HCT116 (cell line): ENCODE measurements at regions not wholly inside any gene's neighbourhood (a gene's known extent, or its start where the extent isn't known, plus 50 kb on each side); places are given as distances from the start of the nearest gene placed in this dataset.

Experiments
- ATAC-seq: fragments of 200-7000 bp; cut with Tn5 transposase; 2 replicates; pipeline ENCODE4 v1.9.1; 2020; ENCODE audit warnings: mild to moderate bottlenecking, moderate library complexity
- BruUV-seq: library from RNA; stranded (reverse); fragments of 400-500 nt; replicated peaks from 2 replicates; lab custom pipeline; 2021; lab: Mats Ljungman, UMichigan
- CTCF ChIA-PET: fragments of 300-600 bp; sonication (Branson Sonifier 250); formaldehyde crosslinking; loops from one replicate; lab custom pipeline; 2021; ENCODE audit warnings: antibody characterized with exemption; lab: Charles Lee
- POLR2A ChIA-PET: fragments of 300-600, 350-600 bp; sonication (Branson Sonifier 250); formaldehyde crosslinking; loops from one replicate; lab custom pipeline; 2021; ENCODE audit warnings: antibody characterized with exemption; lab: Charles Lee
- RAD21 ChIA-PET, 2 experiments: fragments of 300-600 bp; sonication (Branson Sonifier 250); formaldehyde crosslinking; loops; one replicate each; lab custom pipeline; 2023; ENCODE audit warnings: low total read pairs in 2 of 2; ENCODE audit not compliant: uncharacterized antibody in 2 of 2, unreplicated experiment in 2 of 2, low non-redundant PET in 1 of 2; lab: Charles Lee
- DNase-seq: peaks from one replicate; pipeline ENCODE4 v3.0.0-alpha.2; 2010; ENCODE audit warnings: low read depth, low spot score
- H2AFZ ChIP-seq: fragments of 200-600 bp; shearing (Covaris generic), sonication (generic); 2 replicates; pipeline ENCODE4 v1.6.1; 2017; ENCODE audit warnings: low read depth, mixed run types, mixed read lengths, antibody characterized with exemption, low read length; ENCODE audit not compliant: poor library complexity, severe bottlenecking
- H3K27ac ChIP-seq: 2 replicates; pipeline ENCODE4 v1.5.1; 2012; ENCODE audit warnings: low read depth, low read length
- H3K27me3 ChIP-seq: fragments of 200-600 bp; sonication (generic); 2 replicates; pipeline ENCODE4 v1.6.1; 2016; ENCODE audit warnings: mixed run types, low read length, mixed read lengths; ENCODE audit not compliant: insufficient read depth
- H3K36me3 ChIP-seq, 2 experiments: fragments of 200-500 bp in 1 of 2; fragments of 200-600 bp in 1 of 2; sonication (Bioruptor generic) in 1 of 2; sonication (generic) in 1 of 2; 2 replicates each; pipeline versions ENCODE4 v1.5.1 to v1.6.1; 2014 to 2016; ENCODE audit warnings: low read length in 2 of 2, inconsistent platforms in 1 of 2, mixed read lengths in 1 of 2, mixed run types in 1 of 2; ENCODE audit not compliant: insufficient read depth in 2 of 2, control insufficient read depth in 1 of 2
- H3K4me1 ChIP-seq, 2 experiments: fragments of 200-600 bp in 1 of 2; sonication (generic) in 1 of 2; 2 replicates each; pipeline versions ENCODE4 v1.5.1 to v1.6.1; 2012 to 2017; ENCODE audit warnings: low read length in 2 of 2, inconsistent platforms in 1 of 2, mild to moderate bottlenecking in 1 of 2, mixed read lengths in 1 of 2, mixed run types in 1 of 2, moderate library complexity in 1 of 2; ENCODE audit not compliant: insufficient read depth in 2 of 2, control insufficient read depth in 1 of 2
- H3K4me2 ChIP-seq: fragments of 200-600 bp; sonication (generic); 2 replicates; pipeline ENCODE4 v1.6.1; 2017; ENCODE audit warnings: mixed run types, low read length, mixed read lengths
- H3K4me3 ChIP-seq, 2 experiments: fragments of 200-600 bp in 1 of 2; sonication (generic) in 1 of 2; replicated peaks in 1 of 2; 2 replicates each; pipeline ENCODE4 v1.5.1; 2011 to 2016; ENCODE audit warnings: low read length in 2 of 2, control low read depth in 1 of 2, low read depth in 1 of 2, mild to moderate bottlenecking in 1 of 2, mixed read lengths in 1 of 2, mixed run types in 1 of 2
- H3K79me2 ChIP-seq: fragments of 200-600 bp; sonication (generic); 2 replicates; pipeline ENCODE4 v1.6.1; 2017; ENCODE audit warnings: mild to moderate bottlenecking, mixed run types, low read length, moderate library complexity, mixed read lengths; ENCODE audit not compliant: insufficient read depth
- H3K9ac ChIP-seq: fragments of 200-600 bp; sonication (generic); 2 replicates; pipeline ENCODE4 v1.6.1; 2016; ENCODE audit warnings: low read length, mixed read lengths
- H3K9me2 ChIP-seq: fragments of 200-600 bp; sonication (generic), shearing (Covaris generic); 2 replicates; pipeline ENCODE4 v1.6.1; 2017; ENCODE audit warnings: mixed run types, mild to moderate bottlenecking, moderate library complexity; ENCODE audit not compliant: insufficient read depth
- H3K9me3 ChIP-seq, 2 experiments: fragments of 200-500 bp in 1 of 2; fragments of 200-600 bp in 1 of 2; sonication (Bioruptor generic) in 1 of 2; sonication (generic) in 1 of 2; 2 replicates each; pipeline ENCODE4 v1.6.1; 2014 to 2017; ENCODE audit warnings: low read length in 2 of 2, mixed read lengths in 2 of 2, inconsistent platforms in 1 of 2, low read depth in 1 of 2, mild to moderate bottlenecking in 1 of 2, mixed run types in 1 of 2, moderate library complexity in 1 of 2; ENCODE audit not compliant: control insufficient read depth in 1 of 2, insufficient read depth in 1 of 2
- H4K20me1 ChIP-seq: fragments of 200-600 bp; sonication (generic), shearing (Covaris generic); 2 replicates; pipeline ENCODE4 v1.6.1; 2017; ENCODE audit warnings: mixed run types, mild to moderate bottlenecking, moderate library complexity; ENCODE audit not compliant: insufficient read depth
- ATF3 ChIP-seq: IDR thresholded peaks from 2 replicates; pipeline ENCODE4 v1.6.1; 2012
- CEBPB ChIP-seq: IDR thresholded peaks from 2 replicates; pipeline ENCODE4 v1.6.1; 2012; ENCODE audit warnings: low read depth
- CTCF ChIP-seq, 3 experiments: fragments of 200-600 bp in 1 of 3; sonication (generic) in 1 of 3; IDR thresholded peaks in 2 of 3; conservative IDR thresholded peaks in 1 of 3; 2 replicates each; pipeline ENCODE4 v1.5.1; 2012 to 2017; ENCODE audit warnings: low read depth in 2 of 3, low read length in 2 of 3, antibody characterized with exemption in 1 of 3, borderline replicate concordance in 1 of 3, control low read depth in 1 of 3, mild to moderate bottlenecking in 1 of 3, mixed read lengths in 1 of 3, mixed run types in 1 of 3, moderate library complexity in 1 of 3; ENCODE audit not compliant: insufficient read depth in 1 of 3
- EGR1 ChIP-seq: IDR thresholded peaks from 2 replicates; pipeline ENCODE4 v1.6.1; 2012; ENCODE audit warnings: low read depth
- EZH2phosphoT487 ChIP-seq: fragments of 200-600 bp; IDR thresholded peaks from 2 replicates; pipeline ENCODE4 v1.6.1; 2018; ENCODE audit warnings: antibody characterized with exemption, borderline replicate concordance
- FOSL1 ChIP-seq: IDR thresholded peaks from 2 replicates; pipeline ENCODE4 v1.6.1; 2012; ENCODE audit warnings: low read depth
- MAX ChIP-seq: IDR thresholded peaks from 2 replicates; pipeline ENCODE4 v1.6.1; 2012
- POLR2A ChIP-seq: IDR thresholded peaks from 2 replicates; pipeline ENCODE4 v1.7.0; 2011; ENCODE audit warnings: borderline replicate concordance; ENCODE audit not compliant: insufficient read depth, insufficient read length; ENCODE audit errors: extremely low read depth
- RAD21 ChIP-seq: IDR thresholded peaks from 2 replicates; pipeline ENCODE4 v1.6.1; 2012; ENCODE audit warnings: low read depth, mild to moderate bottlenecking
- SP1 ChIP-seq: IDR thresholded peaks from 2 replicates; pipeline ENCODE4 v1.6.1; 2012; ENCODE audit warnings: low read depth
- TCF7L2 ChIP-seq: IDR thresholded peaks from 2 replicates; pipeline ENCODE4 v1.7.0; 2011; ENCODE audit warnings: borderline replicate concordance, inconsistent platforms; ENCODE audit not compliant: insufficient read depth, insufficient read length; ENCODE audit errors: extremely low read depth
- YY1 ChIP-seq: IDR thresholded peaks from 2 replicates; pipeline ENCODE4 v1.6.1; 2011; ENCODE audit warnings: low read length, low read depth, moderate library complexity, mild to moderate bottlenecking; ENCODE audit not compliant: insufficient replicate concordance; ENCODE audit errors: extremely low read depth
- ZBTB33 ChIP-seq: IDR thresholded peaks from 2 replicates; pipeline ENCODE4 v1.6.1; 2011; ENCODE audit warnings: mild to moderate bottlenecking, low read length, moderate library complexity; ENCODE audit not compliant: insufficient replicate concordance; ENCODE audit errors: extremely low read depth
- ZFX ChIP-seq: fragments of 450-650 bp; IDR thresholded peaks from 2 replicates; pipeline ENCODE4 v1.6.1; 2017
- ZNF274 ChIP-seq: fragments of 200-500 bp; sonication (Bioruptor generic); IDR thresholded peaks from 2 replicates; pipeline ENCODE4 v1.6.1; 2014; ENCODE audit warnings: mild to moderate bottlenecking, low read depth, low read length, inconsistent platforms
- intact Hi-C: fragments of 100-400 bp; cut with micrococcal nuclease; formaldehyde crosslinking; loops from 2 replicates; pipeline ENCODE4 v1.10.0; 2022

- ChIA-PET CTCF (no interaction called here), RAD21 (no interaction called here), POLR2A (no interaction called here)
- Histone ChIP-seq H3K4me3 (no peak overlapping the region), H3K4me2 (no peak overlapping the region), H3K79me2 (no peaks in the 10 kb centered on the region), H3K27ac (no peak overlapping the region), H3K9me3 (no peaks in the 10 kb centered on the region), H3K9me2 (no peaks in the 10 kb centered on the region), H2AFZ (no peak overlapping the region), H3K36me3 (no peaks in the 10 kb centered on the region), H3K9ac (no peak overlapping the region), H3K27me3 (no peaks in the 10 kb centered on the region), H4K20me1 (no peaks in the 10 kb centered on the region), H3K4me1 (peaks cover 0 to 6% of the 10 kb centered on the region in 2 experiments; a peak in 1 of 4 replicates)
- ATAC-seq (no peak), DNase-seq (no peak)
- intact Hi-C loops, result no loop called here
- no TSS peak for BruUV-seq
- no peak for TF ChIP-seq ZFX
- no peak for TF ChIP-seq CEBPB
These were observed 154.6 kb downstream of the MTX2 start for GRCh38 chr2:176423819-176424218.

- Histone ChIP-seq H3K9ac (no peak overlapping the region), H3K27me3 (no peaks in the 10 kb centered on the region), H4K20me1 (no peaks in the 10 kb centered on the region), H3K9me2 (no peaks in the 10 kb centered on the region), H3K4me2 (no peak overlapping the region), H3K4me3 (no peak overlapping the region), H3K27ac (no peak overlapping the region), H3K79me2 (no peaks in the 10 kb centered on the region), H3K36me3 (no peaks in the 10 kb centered on the region), H3K4me1 (peaks cover 0 to 1% of the 10 kb centered on the region in 2 experiments; a peak in 1 of 4 replicates), H2AFZ (no peak overlapping the region), H3K9me3 (no peaks in the 10 kb centered on the region)
- no peak for TF ChIP-seq TCF7L2
- no peak for TF ChIP-seq EGR1
- TF ChIP-seq EZH2phosphoT487, result no peak
- TF ChIP-seq POLR2A, result no peak
- no peak for TF ChIP-seq CEBPB
- TF ChIP-seq ZNF274, result no peak
- no peak for TF ChIP-seq RAD21
- no peak for TF ChIP-seq ZBTB33
- no peak for TF ChIP-seq YY1
- TF ChIP-seq ATF3, result no peak
- TF ChIP-seq FOSL1, result no peak
- TF ChIP-seq SP1, result no peak
- no peak for TF ChIP-seq CTCF (IDR thresholded peaks at IDR 0.05 in 2 of 3, conservative IDR thresholded peaks at IDR 0.05 in 1 of 3; ENCODE audit: borderline replicate concordance in 1 of 3, insufficient read depth in 1 of 3, low read depth in 2 of 3, low read length in 2 of 3)
- no peak for TF ChIP-seq MAX
- DNase-seq (no peak), ATAC-seq (no peak)
- no TSS peak for BruUV-seq
- RAD21 ChIA-PET, result no interaction called here
- CTCF ChIA-PET, result interaction anchor here (1.2 kb wide), 1 partner anchor 30 kb away, joined by 5 read pairs; no protein-coding TSS in a partner anchor
- POLR2A ChIA-PET, result no interaction called here
- intact Hi-C loops, result no loop called here
These were observed 155.5 kb downstream of the MTX2 start for GRCh38 chr2:176424746-176425145.
